ENCODE measurements at regions not wholly inside any gene's neighbourhood (a gene's known extent, or its start where the extent isn't known, plus 50 kb on each side); places are given as distances from the start of the nearest gene placed in this dataset.

- peak; percentile 0 for DNase-seq
Observed at GRCh38 chr10:130403153-130404075, 267.2 kb downstream of the GLRX3 start.

DNA sequence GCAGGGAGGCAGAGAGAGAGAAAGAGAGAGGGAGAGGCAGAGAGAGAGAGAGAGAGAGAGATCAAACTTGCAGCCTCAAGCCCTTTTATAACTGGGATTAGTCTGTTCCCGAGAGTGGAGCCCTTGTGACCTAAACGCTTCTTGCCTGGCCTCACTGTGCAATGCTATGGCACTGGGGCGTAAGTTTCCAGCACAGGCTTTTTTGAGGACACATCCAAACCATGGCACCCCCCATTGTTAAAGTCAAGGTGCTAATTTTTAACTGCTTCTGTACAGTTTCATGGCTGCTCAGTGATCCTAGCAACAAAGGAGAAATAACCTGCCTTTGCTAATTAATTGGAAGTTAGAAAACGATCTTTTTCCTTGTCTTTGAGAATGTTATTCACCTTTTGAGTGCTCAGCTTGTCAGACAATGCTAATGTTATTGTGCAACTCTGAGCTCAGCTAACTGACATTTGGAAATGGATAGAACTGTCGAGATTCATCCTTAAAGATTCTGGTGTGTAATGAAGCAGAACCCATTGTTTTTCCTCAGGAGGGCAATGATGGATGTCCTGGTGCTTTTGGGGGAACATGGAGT lies 268.4 kb downstream of the GLRX3 start:
- no peak for DNase-seq

GRCh38 chr10:130407052-130407451 lies 270.9 kb downstream of the GLRX3 start:
- no peak for DNase-seq

DNA sequence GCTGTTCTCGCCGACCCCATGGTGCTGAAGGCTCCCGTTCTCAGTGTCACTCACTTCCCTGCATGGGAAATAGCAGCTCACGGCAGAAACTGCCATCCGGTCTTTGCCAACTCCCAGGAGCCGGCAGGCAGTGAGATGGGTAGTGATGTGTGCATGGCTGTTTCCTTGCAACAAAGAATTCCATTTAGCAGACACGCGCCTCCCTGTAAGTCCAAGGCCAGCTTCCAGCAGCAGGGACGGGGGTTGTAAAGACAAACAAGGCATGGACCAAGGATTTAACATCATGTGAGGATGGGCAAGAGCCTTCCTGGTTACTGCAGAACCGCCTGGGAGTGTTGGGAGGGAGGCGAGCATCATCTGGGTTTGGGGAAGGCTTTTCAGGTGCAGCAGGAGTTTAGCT lies 273.1 kb downstream of the GLRX3 start:
- no peak for DNase-seq

- no peak for DNase-seq
Observed at GRCh38 chr10:130409931-130410330, 273.7 kb downstream of the GLRX3 start.

DNA sequence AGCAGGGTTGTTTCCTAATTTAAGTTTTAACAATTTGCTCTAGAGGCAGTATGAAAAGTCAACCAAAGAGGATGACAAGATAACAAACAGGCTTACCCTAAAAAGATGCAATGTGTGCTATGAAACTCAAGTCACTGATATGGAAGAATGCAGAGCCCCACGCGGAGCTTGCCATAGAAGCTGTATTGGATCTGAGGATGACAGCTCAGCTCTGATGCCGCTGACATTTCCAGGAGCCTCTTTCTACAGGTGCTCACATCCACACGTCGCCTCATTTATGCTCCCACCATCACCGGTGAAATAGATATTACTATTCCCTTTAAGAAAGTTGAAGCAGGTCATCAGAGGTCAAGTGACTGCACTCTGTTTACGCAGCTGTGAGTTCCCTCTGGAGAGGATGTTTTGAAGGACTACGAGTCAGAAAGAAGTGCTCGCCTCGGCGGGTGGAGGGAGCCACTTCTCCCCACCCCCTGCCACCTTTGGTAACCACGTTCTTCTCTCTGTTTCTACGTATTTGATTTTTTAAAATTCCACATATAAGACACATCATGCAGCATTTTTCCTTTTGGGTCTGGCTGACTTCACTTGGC lies 275.4 kb downstream of the GLRX3 start:
- DNase-seq = no peak

- DNase-seq = no peak
Observed at GRCh38 chr10:130412317-130412716, 276.1 kb downstream of the GLRX3 start.

DNA sequence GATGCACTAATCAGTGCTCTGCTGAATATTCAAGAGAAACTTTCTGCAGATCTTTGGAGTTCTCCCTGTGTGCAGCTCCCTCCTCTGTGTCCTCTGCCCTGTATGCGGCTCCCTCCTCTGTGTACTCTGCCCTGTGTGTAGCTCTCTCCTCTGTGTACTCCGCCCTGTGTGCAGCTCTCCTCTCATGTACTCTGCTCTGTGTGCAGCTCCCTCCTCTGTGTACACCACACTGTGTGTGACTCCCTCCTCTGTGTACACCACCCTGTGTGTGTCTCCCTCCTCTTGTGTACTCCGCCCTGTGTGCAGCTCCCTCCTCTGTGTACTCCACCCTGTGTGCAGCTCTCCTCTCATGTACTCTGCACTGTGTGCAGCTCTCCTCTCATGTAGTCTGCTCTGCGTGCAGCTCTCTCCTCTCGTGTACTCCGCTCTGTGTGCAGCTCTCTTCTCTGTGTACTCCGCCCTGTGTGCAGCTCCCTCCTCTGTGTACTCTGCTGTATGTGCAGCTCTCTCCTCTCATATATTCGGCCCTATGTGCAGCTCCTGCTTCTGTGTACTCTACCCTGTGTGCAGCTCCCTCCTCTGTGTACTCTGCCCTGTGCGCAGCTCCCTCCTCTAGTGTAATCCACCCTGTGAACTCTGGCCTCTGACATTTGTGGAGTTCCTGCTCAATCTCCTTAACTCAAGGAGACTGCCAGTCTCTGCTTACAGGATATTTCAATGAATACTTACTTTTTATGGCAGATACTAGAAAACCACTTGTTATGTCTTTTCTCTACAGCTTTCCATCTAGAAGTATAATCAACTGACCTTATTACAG lies 280.4 kb downstream of the GLRX3 start:
- DNase-seq = no peak

DNA sequence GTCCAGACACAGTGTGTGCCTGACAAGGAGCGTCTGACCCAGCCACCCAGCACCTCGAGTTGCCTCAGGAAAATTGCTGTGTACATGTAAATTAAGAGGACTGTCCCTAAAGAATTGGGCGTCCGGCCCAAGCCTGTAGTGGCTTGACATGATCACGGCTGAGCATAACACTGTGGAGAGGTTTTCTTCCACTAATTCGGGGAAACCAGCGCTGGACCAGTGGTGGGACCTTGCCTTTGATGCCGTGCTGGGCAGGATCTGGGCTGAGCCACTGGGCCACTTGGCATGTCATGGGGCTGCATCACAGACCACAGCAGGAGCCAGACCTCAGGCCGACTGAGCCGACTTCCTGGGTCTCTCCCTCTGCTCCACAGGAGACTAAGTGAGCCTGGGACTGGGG lies 282.5 kb downstream of the GLRX3 start:
- DNase-seq = no peak

DNA sequence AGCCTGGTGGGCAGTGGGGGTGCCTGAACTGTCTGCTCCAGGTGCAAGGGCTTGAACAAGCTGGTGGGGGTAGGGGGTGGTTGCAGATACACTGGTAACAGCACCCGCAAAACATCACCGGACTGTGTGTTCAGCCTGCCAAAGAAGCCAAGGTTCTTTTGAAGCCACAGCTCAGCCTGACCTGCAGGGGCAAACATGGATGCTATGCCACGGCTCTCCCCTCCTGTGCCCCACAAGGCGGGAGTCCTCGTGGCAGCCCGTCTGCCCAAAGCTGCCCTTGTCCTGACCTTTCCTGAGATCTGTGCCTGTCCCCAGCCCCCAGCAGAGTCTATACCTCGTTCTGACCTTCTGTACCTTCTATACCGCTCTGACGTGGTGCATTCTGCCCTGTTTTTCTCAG lies 285.7 kb downstream of the GLRX3 start:
- DNase-seq = no peak

DNA sequence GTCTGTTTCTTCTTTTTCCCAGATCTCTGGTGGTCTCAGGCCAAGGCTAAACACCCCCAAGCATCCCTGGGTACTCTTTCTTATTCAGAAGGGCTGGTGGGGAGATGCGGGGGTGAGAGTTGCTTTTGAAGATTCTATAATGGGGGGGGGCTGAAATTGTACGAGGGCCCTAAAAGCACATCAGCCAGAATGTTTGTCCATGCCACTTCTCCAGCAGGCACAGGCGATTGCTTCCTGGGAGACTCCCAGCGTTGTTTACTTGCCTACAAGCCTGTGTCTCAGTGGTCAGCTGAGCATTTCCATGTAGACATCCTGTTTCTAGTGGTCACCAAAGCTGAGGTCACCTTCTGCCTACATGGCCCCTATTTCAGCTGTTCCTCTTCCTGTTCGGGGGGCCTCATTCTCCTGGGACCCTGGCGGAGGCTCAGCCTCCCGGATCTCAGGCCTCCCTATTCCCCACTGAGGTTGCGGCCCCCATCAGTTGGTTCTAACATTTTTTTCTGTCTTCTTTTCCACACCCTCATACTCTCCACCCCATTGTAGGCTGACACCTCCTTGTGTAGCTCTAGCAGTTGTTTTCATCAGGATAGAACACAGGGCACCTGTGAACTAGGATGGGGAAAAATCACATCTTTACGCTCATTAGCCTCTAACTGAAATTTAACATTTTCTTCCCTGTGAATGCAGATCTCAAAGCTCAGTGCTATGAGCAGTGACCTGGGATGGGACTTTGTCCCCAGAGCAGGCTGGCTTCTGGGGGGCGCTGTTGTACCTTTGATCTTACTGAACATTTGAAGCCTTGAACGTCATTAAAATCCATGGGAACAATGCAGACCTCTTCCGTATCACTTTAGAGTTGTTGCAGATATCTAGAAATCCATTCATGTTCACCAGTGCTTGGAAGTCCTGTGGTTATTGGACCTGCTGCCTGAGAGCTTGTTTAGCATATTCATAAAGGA lies 286.5 kb downstream of the GLRX3 start:
- DNase-seq = no peak

DNA sequence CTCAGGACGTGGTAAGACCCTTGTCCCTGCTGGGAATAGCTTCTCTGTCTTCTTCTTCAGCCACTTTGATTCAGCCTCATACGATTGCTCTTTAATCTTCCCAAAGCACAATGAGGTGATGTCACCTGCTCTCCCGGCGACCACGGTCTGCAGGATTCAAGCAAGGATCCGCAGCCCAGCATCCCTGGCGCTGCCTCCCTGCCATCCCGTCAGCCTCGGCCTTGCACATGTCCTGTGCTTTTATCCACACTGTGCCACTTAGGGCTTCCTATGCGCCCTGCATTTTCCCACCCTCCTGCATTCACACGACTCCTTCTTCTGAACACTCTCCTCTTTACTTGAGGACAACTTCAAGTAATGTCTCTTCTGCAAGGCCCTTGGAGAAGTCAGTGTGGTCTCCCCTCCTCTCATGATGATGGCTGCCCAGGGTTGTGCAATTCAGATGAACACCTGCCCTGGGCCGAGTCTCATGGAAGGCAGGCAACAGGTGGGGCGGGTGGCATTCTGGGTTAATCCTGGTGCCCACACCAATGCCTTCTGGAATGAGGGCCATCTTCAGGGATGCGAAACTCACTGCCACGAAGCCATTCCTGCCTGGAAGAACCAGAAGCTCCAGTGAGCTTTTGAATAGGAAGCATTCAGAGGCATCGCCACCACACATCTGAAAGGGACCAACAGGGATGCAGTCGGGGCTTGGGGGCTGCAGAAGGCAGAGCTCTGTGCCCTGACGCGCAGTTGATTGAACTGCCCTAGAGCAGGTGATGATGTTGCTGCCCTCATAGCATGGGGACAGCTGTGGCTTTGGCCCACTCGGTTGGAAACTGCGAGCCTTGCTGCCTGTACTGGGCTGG lies 287.5 kb downstream of the GLRX3 start:
- no peak for DNase-seq

DNA sequence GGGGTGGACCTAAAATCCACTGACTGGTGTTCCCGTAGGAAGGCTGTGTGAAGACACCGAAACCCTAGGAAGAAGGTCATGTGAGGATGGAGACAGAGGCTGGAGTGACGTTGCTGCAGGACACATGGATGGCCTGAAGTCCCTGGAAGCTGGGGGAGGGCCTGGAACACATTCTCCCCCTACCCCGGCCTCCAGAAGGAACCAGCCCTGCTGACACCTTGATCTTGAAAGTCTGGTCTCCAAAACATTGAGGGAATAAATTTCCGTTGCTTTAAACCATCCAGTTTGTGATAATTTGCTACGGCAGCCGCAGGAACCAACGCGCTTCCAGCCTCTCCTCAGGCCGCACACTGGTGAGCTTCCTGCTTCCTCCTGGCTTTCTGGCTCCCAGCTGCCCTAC lies 288.2 kb downstream of the GLRX3 start:
- no peak for DNase-seq

GRCh38 chr10:130425169-130425568 lies 289.0 kb downstream of the GLRX3 start:
- no peak for DNase-seq

DNA sequence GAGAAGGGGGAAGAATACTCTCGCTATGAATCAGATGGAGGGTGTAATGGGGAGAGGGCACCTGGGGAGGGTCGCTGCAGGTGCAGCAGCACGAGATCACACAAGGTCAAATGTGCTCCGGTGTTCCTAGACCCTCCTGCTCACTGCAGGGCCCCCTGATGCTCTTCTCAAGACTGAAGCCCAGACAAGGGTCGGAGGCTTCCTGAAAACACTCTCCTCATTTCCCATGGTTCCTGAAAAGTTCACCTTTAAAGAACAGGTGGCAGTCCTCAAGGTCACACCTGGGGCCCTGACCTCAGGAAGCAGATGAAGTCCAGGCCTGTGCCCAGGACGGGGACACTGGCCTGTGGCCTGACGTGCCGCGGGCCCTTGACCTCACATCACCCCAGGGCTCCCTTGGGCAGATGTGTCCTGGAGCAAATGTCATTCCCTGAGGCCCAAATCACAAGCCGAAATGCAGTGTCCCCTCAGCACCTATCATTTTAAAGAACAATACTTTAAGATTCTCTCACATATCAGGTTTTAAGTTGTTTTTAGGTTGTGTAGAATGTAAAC lies 289.8 kb downstream of the GLRX3 start:
- no peak for DNase-seq

GRCh38 chr10:130427216-130427722 lies 291.1 kb downstream of the GLRX3 start:
- DNase-seq = no peak

- DNase-seq = no peak
Observed at GRCh38 chr10:130428936-130429335, 292.7 kb downstream of the GLRX3 start.

GRCh38 chr10:130429809-130430208 lies 293.6 kb downstream of the GLRX3 start:
- no peak for DNase-seq

DNA sequence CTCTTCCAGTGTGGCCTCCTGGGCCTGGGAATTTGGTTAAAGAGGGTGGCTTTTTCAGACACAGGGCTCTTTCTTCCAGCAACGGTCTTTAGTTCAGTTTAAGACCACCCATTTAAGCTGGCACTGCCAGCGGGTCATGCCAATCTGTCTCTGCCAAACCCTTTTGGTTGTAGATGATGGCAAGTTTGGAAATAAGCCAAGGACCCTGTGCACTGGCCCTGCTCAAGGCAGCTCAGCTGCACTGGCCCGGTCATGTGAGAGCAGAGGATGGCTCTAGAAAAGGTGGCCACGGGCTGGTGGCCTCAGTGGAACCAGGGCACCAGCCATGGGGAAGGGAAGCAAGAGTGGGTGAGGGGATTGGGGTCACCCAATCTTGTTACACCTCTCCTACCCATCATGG lies 294.1 kb downstream of the GLRX3 start:
- DNase-seq = no peak

All from hindlimb muscle (tissue), 1 donor.